ENCODE measurements at regions not wholly inside any gene's neighbourhood (a gene's known extent, or its start where the extent isn't known, plus 50 kb on each side); places are given as distances from the start of the nearest gene placed in this dataset.

DNA sequence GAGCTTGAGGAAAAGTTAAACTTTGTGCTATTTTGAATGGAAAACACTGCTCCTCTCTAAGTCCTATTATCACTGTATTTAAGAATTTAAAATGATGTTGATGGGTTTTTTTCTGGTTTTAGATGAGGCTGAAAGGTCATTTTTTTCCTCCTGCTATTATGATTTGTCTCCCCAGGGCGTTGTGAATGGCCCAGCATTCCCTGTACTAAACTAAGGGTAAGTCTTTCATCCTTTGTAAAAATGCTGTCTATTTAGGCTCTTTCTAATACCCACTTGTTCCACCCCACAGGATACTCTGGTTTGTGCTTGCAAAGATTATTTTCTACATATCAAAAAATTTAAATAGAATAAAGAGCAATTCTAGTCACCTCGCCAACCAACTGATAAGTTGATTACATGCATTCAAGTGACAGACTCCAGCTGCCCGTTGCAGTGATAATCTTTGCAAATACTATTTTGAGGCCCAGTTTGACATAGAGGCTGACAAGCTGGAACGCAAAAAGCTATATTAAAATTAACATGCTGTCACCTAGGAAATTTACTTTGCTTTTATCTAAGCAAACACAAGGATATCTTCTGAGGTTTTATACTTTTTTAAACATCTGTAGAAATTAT is 222.3 kb upstream of the TMEM229A start:
- DNase-seq (ENCODE audit: extremely low read depth in 1 of 4, low spot score in 3 of 4) (no peak), ATAC-seq (no peak), FAIRE-seq (no peak)
- no peak overlapping the region for H2AFZ ChIP-seq (ENCODE audit: low read depth, low read length)
- no TSS peak for BruUV-seq (replicated peaks)
- H3K9me3 ChIP-seq (replicated peaks; ENCODE audit: control insufficient read depth, insufficient read depth, low read depth, low read length): no peaks in the 10 kb centered on the region
- in situ Hi-C loops (cut with MboI): no loop called here
- no peaks in the 10 kb centered on the region for H4K20me1 ChIP-seq (replicated peaks; ENCODE audit: control insufficient read depth, insufficient read depth, low read length)
- H3K4me2 ChIP-seq (ENCODE audit: insufficient read depth, low read length): no peak overlapping the region
- H3K9ac ChIP-seq (ENCODE audit: insufficient read depth in 1 of 2, low read depth in 2 of 2, low read length in 2 of 2): no peak overlapping the region
- no peaks in the 10 kb centered on the region for H3K27me3 ChIP-seq (ENCODE audit: control insufficient read depth in 2 of 2, insufficient read depth in 2 of 2, low read length in 2 of 2)
- no peak overlapping the region for H3K4me3 ChIP-seq
- WGBS (ENCODE audit: insufficient coverage, low coverage, missing lambda C conversion rate): 1% methylated on average over 4 of the region's 4 CpGs
- TF ChIP-seq ATF7 (IDR thresholded peaks at IDR 0.05) (no peak), YBX1 (IDR thresholded peaks at IDR 0.05) (no peak), CHCHD3 (CRISPR knock-in tag; IDR thresholded peaks at IDR 0.05) (no peak), EWSR1 (IDR thresholded peaks at IDR 0.05; ENCODE audit: borderline replicate concordance, low read depth, partially characterized antibody) (no peak), ZNF324 (CRISPR knock-in tag; IDR thresholded peaks at IDR 0.05) (no peak), HNRNPUL1 (IDR thresholded peaks at IDR 0.05; ENCODE audit: low read length) (no peak), SMARCA5 (IDR thresholded peaks at IDR 0.05) (no peak), SIN3B (IDR thresholded peaks at IDR 0.05; ENCODE audit: low read depth) (no peak), ZBTB33 (CRISPR knock-in tag; IDR thresholded peaks at IDR 0.05) (no peak), ZC3H4 (CRISPR knock-in tag; IDR thresholded peaks at IDR 0.05; ENCODE audit: borderline replicate concordance) (no peak), PYGO2 (tag; IDR thresholded peaks at IDR 0.05) (no peak), FOSL1 (tag; conservative IDR thresholded peaks at IDR 0.05) (no peak), SREBF1 (IDR thresholded peaks at IDR 0.05; ENCODE audit: borderline replicate concordance, low read depth, low read length) (no peak), NFXL1 (CRISPR knock-in tag; IDR thresholded peaks at IDR 0.05) (no peak), ZNF79 (CRISPR knock-in tag; IDR thresholded peaks at IDR 0.05; ENCODE audit: low read depth) (no peak)
- TF ChIP-seq, protein P1, sequence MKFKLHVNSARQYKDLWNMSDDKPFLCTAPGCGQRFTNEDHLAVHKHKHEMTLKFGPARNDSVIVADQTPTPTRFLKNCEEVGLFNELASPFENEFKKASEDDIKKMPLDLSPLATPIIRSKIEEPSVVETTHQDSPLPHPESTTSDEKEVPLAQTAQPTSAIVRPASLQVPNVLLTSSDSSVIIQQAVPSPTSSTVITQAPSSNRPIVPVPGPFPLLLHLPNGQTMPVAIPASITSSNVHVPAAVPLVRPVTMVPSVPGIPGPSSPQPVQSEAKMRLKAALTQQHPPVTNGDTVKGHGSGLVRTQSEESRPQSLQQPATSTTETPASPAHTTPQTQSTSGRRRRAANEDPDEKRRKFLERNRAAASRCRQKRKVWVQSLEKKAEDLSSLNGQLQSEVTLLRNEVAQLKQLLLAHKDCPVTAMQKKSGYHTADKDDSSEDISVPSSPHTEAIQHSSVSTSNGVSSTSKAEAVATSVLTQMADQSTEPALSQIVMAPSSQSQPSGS (CRISPR knock-in tag; IDR thresholded peaks at IDR 0.05): no peak
- TF ChIP-seq, protein P2, sequence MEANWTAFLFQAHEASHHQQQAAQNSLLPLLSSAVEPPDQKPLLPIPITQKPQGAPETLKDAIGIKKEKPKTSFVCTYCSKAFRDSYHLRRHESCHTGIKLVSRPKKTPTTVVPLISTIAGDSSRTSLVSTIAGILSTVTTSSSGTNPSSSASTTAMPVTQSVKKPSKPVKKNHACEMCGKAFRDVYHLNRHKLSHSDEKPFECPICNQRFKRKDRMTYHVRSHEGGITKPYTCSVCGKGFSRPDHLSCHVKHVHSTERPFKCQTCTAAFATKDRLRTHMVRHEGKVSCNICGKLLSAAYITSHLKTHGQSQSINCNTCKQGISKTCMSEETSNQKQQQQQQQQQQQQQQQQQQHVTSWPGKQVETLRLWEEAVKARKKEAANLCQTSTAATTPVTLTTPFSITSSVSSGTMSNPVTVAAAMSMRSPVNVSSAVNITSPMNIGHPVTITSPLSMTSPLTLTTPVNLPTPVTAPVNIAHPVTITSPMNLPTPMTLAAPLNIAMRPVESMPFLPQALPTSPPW (CRISPR knock-in tag; IDR thresholded peaks at IDR 0.05): no peak
- no peaks in the 10 kb centered on the region for H3K9me1 ChIP-seq (ENCODE audit: control insufficient read depth, insufficient read depth, low read length)
- H3K27ac ChIP-seq (ENCODE audit: extremely low read depth, low read depth, low read length): no peak overlapping the region
- ChIA-PET CTCF (ENCODE audit: low intra/inter-chr PET ratio) (no interaction called here), POLR2A (no interaction called here)
- H3K36me3 ChIP-seq (ENCODE audit: control insufficient read depth, insufficient read depth, low read length): no peaks in the 10 kb centered on the region
- H3K4me1 ChIP-seq (replicated peaks in 1 of 2; ENCODE audit: control insufficient read depth in 2 of 2, insufficient read depth in 2 of 2, low read length in 2 of 2): no peaks in the 10 kb centered on the region
- H3K79me2 ChIP-seq (ENCODE audit: control insufficient read depth, insufficient read depth, low read length): no peaks in the 10 kb centered on the region
- intact Hi-C loops (cut with micrococcal nuclease): no loop called here

Data from K562 (cell line).